OCI-LY3 (cell line): ENCODE measurements at regions not wholly inside any gene's neighbourhood (a gene's known extent, or its start where the extent isn't known, plus 50 kb on each side); places are given as distances from the start of the nearest gene placed in this dataset.

Experiments
- H2AFZ ChIP-seq: fragments of 200-600, 300-600 bp; shearing (Covaris generic); 2 replicates; pipeline ENCODE4 v1.6.0; 2014; ENCODE audit warnings: antibody characterized with exemption, low read depth, low read length
- H3K27ac ChIP-seq: fragments of 200-600, 300-600 bp; sonication (generic); 2 replicates; pipeline ENCODE4 v1.5.1; 2014; ENCODE audit warnings: mild to moderate bottlenecking, low read length, moderate library complexity, mixed read lengths
- H3K27me3 ChIP-seq: fragments of 200-600, 300-600 bp; sonication (generic); 2 replicates; pipeline ENCODE4 v1.6.1; 2014; ENCODE audit warnings: low read depth, low read length, mixed read lengths
- H3K36me3 ChIP-seq: fragments of 200-600, 300-600 bp; sonication (generic); replicated peaks from 2 replicates; pipeline ENCODE3; 2014; ENCODE audit warnings: low read depth, low read length, mixed read lengths
- H3K4me1 ChIP-seq: fragments of 300-600, 200-600 bp; sonication (generic); 2 replicates; pipeline ENCODE4 v1.6.1; 2014; ENCODE audit warnings: low read length, mixed read lengths
- H3K4me2 ChIP-seq: fragments of 200-600, 300-600 bp; sonication (generic); 2 replicates; pipeline ENCODE4 v1.6.1; 2014; ENCODE audit warnings: low read length, mixed read lengths
- H3K4me3 ChIP-seq: fragments of 300-600, 200-600 bp; sonication (generic); 2 replicates; pipeline ENCODE4 v1.5.1; 2014; ENCODE audit warnings: antibody characterized with exemption, mild to moderate bottlenecking, low read length, moderate library complexity
- H3K79me2 ChIP-seq: fragments of 300-600, 200-600 bp; shearing (Covaris generic); 2 replicates; pipeline ENCODE4 v1.6.1; 2014; ENCODE audit warnings: mild to moderate bottlenecking, low read length, mixed read lengths
- H3K9ac ChIP-seq: fragments of 300-600, 200-600 bp; shearing (Covaris generic); 2 replicates; pipeline ENCODE4 v1.6.0; 2014; ENCODE audit warnings: mild to moderate bottlenecking, low read length, moderate library complexity
- H3K9me3 ChIP-seq: fragments of 200-600, 300-600 bp; shearing (Covaris generic); 2 replicates; pipeline ENCODE4 v1.6.1; 2014; ENCODE audit warnings: low read length, mixed read lengths; ENCODE audit not compliant: insufficient read depth
- H4K20me1 ChIP-seq: fragments of 200-600, 300-600 bp; sonication (generic); 2 replicates; pipeline ENCODE4 v1.6.1; 2016; ENCODE audit warnings: low read length, mixed read lengths; ENCODE audit not compliant: insufficient read depth
- CTCF ChIP-seq: fragments of 200-600, 300-600 bp; sonication (generic); IDR thresholded peaks from 2 replicates; pipeline ENCODE4 v1.5.1; 2014; ENCODE audit warnings: antibody characterized with exemption, low read length, low read depth
- EZH2phosphoT487 ChIP-seq: fragments of 200-600 bp; shearing (Covaris generic); IDR thresholded peaks from 2 replicates; pipeline ENCODE4 v1.6.1; 2018; ENCODE audit warnings: antibody characterized with exemption, mixed run types, low read depth

- Histone ChIP-seq H4K20me1 (no peaks in the 10 kb centered on the region), H3K9me3 (no peaks in the 10 kb centered on the region), H3K27ac (no peak overlapping the region), H3K4me3 (no peak overlapping the region), H3K36me3 (no peaks in the 10 kb centered on the region), H3K4me2 (no peak overlapping the region), H3K27me3 (no peaks in the 10 kb centered on the region), H3K9ac (no peak overlapping the region), H3K4me1 (peaks cover 20% of the 10 kb centered on the region), H2AFZ (no peak overlapping the region), H3K79me2 (no peaks in the 10 kb centered on the region)
- TF ChIP-seq EZH2phosphoT487: no peak
- TF ChIP-seq CTCF: no peak
Observed at GRCh38 chr10:52858722-52859121, 86.1 kb upstream of the MBL2 start.

GRCh38 chr10:52855546-52856325, 83.2 kb upstream of the MBL2 start:
- no peak overlapping the region for H3K9ac ChIP-seq
- no peaks in the 10 kb centered on the region for H3K36me3 ChIP-seq
- H4K20me1 ChIP-seq: no peaks in the 10 kb centered on the region
- no peak overlapping the region for H2AFZ ChIP-seq
- no peak overlapping the region for H3K4me2 ChIP-seq
- no peaks in the 10 kb centered on the region for H3K79me2 ChIP-seq
- no peaks in the 10 kb centered on the region for H3K27me3 ChIP-seq
- TF ChIP-seq EZH2phosphoT487 (no peak), CTCF (no peak)
- no peaks in the 10 kb centered on the region for H3K9me3 ChIP-seq
- H3K4me3 ChIP-seq: no peak overlapping the region
- H3K27ac ChIP-seq: no peak overlapping the region
- H3K4me1 ChIP-seq: peaks cover 25% of the 10 kb centered on the region

- no peak overlapping the region for H3K27ac ChIP-seq
- no peaks in the 10 kb centered on the region for H3K27me3 ChIP-seq
- no peaks in the 10 kb centered on the region for H3K79me2 ChIP-seq
- peak overlapping the region; percentile 28 for H3K4me2 ChIP-seq
- no peaks in the 10 kb centered on the region for H4K20me1 ChIP-seq
- H3K4me3 ChIP-seq: no peak overlapping the region
- no peaks in the 10 kb centered on the region for H3K9me3 ChIP-seq
- no peak overlapping the region for H2AFZ ChIP-seq
- H3K4me1 ChIP-seq: peaks cover 25% of the 10 kb centered on the region
- TF ChIP-seq EZH2phosphoT487: no peak
- TF ChIP-seq CTCF: no peak
- H3K36me3 ChIP-seq: no peaks in the 10 kb centered on the region
- no peak overlapping the region for H3K9ac ChIP-seq
Observed at GRCh38 chr10:52853704-52854103, 81.1 kb upstream of the MBL2 start.

- no peak overlapping the region for H3K9ac ChIP-seq
- H3K4me3 ChIP-seq: no peak overlapping the region
- no peak overlapping the region for H2AFZ ChIP-seq
- H3K79me2 ChIP-seq: no peaks in the 10 kb centered on the region
- H3K27ac ChIP-seq: no peak overlapping the region
- no peaks in the 10 kb centered on the region for H4K20me1 ChIP-seq
- H3K27me3 ChIP-seq: no peaks in the 10 kb centered on the region
- no peak for TF ChIP-seq EZH2phosphoT487
- no peak for TF ChIP-seq CTCF
- H3K4me1 ChIP-seq: no peaks in the 10 kb centered on the region
- no peaks in the 10 kb centered on the region for H3K36me3 ChIP-seq
- H3K4me2 ChIP-seq: no peak overlapping the region
- H3K9me3 ChIP-seq: no peaks in the 10 kb centered on the region
Observed at GRCh38 chr10:52836816-52837215, 64.2 kb upstream of the MBL2 start.
